EL (cell line): ENCODE measurements at regions not wholly inside any gene's neighbourhood (a gene's known extent, or its start where the extent isn't known, plus 50 kb on each side); places are given as distances from the start of the nearest gene placed in this dataset.
A peak's percentile ranks its signal among the peaks of the same experiment; 100 is the strongest.
"Not testable (repeated sequence)": the region's sequence is repeated elsewhere in the genome, so short reads cannot be mapped to it uniquely, and the experiment has no call there.

Experiments
- DNase-seq: peaks from one replicate; pipeline ENCODE4 v3.0.0-alpha.2; 2016

GRCh38 chrX:21225643-21226042, 148.6 kb upstream of the CNKSR2 start:
- peak; percentile 4 for DNase-seq

DNA sequence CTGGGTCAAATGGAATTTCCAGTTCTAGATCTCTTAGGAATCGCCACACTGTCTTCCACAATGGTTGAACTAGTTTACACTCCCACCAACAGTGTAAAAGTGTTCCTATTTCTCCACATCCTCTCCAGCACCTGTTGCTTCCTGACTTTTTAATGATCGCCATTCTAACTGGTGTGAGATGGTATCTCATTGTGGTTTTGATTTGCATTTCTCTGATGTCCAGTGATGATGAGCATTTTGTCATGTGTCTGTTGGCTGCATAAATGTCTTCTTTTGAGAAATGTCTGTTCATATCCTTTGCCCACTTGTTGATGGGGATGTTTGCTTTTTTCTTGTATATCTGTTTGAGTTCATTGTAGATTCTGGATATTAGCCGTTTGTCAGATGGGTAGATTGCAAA, 145.2 kb upstream of the CNKSR2 start:
- DNase-seq = not testable (repeated sequence)

GRCh38 chrX:21255032-21255618, 119.1 kb upstream of the CNKSR2 start:
- DNase-seq = no peak

GRCh38 chrX:21266949-21267348, 107.3 kb upstream of the CNKSR2 start:
- no peak for DNase-seq

- no peak for DNase-seq
These were observed 97.3 kb upstream of the CNKSR2 start for GRCh38 chrX:21276736-21277433.

GRCh38 chrX:21289232-21289631, 85.0 kb upstream of the CNKSR2 start:
- DNase-seq = no peak

- DNase-seq = no peak
These were observed 78.9 kb upstream of the CNKSR2 start for GRCh38 chrX:21295246-21295820.

GRCh38 chrX:21305799-21306336, 68.3 kb upstream of the CNKSR2 start:
- DNase-seq = no peak

- no peak for DNase-seq
These were observed 54.9 kb upstream of the CNKSR2 start for GRCh38 chrX:21319323-21319722.
